NCI-H1417 treated with DMSO at 0.1 percent for 48 hours (cell line): ENCODE measurements at regions not wholly inside any gene's neighbourhood (a gene's known extent, or its start where the extent isn't known, plus 50 kb on each side); places are given as distances from the start of the nearest gene placed in this dataset.

ENCODE experiments used
- DNase-seq: peaks from one replicate; lab custom pipeline; 2025; lab: John Stamatoyannopoulos, UW

DNA sequence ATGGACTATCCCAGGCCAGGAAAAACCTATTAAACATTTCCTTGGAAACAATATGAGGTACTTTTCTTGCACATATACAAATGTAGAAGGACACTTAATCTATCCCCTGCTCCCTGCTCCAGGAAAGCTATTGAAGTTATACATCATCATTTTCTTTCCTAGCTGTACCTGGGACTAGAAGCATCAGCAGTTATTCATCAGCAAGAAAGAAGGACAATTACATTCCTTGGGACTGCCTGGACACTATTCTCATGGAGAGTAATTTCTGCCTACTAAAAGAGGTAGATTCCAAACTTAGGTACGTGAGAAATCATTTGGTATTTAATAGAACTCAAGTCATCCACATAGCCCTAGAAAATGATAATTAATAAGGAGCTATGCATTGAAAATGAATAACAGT is 51.0 kb upstream of the PICALM start:
- no peak for DNase-seq

DNA sequence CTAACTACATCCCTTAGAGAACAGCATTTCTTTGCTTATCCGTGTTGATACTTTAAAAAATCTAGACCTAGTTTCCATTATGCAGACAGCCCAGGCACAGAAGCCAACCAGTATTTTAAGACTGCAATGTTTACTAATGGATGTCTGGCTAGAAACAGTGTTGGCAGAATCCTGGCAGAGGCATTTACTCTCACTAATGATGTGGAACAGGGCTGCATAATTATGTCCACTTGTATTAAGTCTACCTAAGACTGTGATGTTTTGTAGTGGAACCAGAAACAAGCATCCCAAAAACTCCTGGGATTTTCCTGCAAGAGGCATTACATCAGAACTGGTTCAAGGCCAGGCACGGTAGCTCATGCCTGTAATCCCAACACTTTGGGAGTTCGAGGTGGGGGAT is 50.2 kb upstream of the PICALM start:
- no peak for DNase-seq
